ENCODE measurements at regions not wholly inside any gene's neighbourhood (a gene's known extent, or its start where the extent isn't known, plus 50 kb on each side); places are given as distances from the start of the nearest gene placed in this dataset.

DNA sequence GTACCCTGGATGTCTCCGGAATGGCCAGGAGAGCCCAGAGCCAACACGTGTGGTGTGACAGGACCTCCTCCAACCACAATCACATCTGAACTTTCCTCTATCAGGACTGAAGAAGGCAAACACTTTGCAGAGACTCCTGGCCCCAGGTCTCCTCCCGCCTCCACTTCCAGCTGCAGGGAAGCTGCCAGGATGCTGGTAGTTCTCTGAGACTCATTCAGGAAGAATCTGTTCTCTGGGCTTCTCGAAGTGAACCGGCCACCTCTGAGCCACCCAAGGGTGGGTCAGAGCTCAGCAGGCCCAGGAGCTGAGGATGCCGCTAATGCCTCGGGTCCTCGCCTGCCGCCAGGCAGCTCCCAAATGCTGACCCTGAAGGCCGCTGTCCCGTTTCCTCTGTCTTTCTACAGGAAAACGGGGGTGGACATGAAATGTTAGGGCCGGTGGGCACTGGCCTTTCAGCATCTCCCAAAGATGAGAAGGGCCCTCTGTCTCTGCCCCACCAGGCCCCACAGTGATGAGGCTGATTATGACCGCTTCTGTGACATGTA is 789.9 kb downstream of the BRD1 start:
- no peak overlapping the region for H3K27ac ChIP-seq (ENCODE audit: low read length)
- H3K27me3 ChIP-seq (ENCODE audit: low read depth, low read length), result no peaks in the 10 kb centered on the region
- H3K4me3 ChIP-seq (ENCODE audit: low read depth in 1 of 2, low read length in 2 of 2), result no peak overlapping the region
- H3K36me3 ChIP-seq (ENCODE audit: control insufficient read depth in 1 of 2, insufficient read depth in 2 of 2, low read length in 2 of 2), result no peaks in the 10 kb centered on the region
- H3K9me3 ChIP-seq (ENCODE audit: control insufficient read depth in 1 of 2, low read length in 2 of 2), result no peaks in the 10 kb centered on the region
- H3K4me1 ChIP-seq (ENCODE audit: control insufficient read depth in 1 of 2, insufficient read depth in 2 of 2, low read length in 2 of 2), result no peaks in the 10 kb centered on the region

DNA sequence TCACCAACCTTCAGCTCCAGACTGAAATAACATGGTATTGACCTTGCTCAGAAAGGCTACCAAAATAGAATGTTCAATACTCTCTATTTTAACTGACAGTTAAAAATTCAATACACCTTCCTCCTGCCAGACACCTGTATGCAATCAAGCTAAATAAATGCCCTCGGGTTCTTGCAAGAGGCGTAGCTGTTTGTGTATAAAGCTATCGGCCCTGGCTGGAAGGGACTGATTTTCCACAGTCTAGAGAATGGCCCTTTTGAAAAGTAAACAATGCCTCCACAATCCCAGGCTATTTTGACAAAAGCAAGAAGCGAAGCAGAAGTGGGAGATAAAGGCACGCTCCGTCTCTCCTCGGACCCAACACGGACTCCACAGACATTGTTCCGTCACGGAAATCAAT is 791.2 kb downstream of the BRD1 start:
- H3K4me1 ChIP-seq (ENCODE audit: control insufficient read depth in 1 of 2, insufficient read depth in 2 of 2, low read length in 2 of 2), result no peaks in the 10 kb centered on the region
- no peak overlapping the region for H3K4me3 ChIP-seq (ENCODE audit: low read depth in 1 of 2, low read length in 2 of 2)
- H3K27me3 ChIP-seq (ENCODE audit: low read depth, low read length), result no peaks in the 10 kb centered on the region
- no peaks in the 10 kb centered on the region for H3K36me3 ChIP-seq (ENCODE audit: control insufficient read depth in 1 of 2, insufficient read depth in 2 of 2, low read length in 2 of 2)
- no peak overlapping the region for H3K27ac ChIP-seq (ENCODE audit: low read length)
- H3K9me3 ChIP-seq (ENCODE audit: control insufficient read depth in 1 of 2, low read length in 2 of 2), result no peaks in the 10 kb centered on the region

DNA sequence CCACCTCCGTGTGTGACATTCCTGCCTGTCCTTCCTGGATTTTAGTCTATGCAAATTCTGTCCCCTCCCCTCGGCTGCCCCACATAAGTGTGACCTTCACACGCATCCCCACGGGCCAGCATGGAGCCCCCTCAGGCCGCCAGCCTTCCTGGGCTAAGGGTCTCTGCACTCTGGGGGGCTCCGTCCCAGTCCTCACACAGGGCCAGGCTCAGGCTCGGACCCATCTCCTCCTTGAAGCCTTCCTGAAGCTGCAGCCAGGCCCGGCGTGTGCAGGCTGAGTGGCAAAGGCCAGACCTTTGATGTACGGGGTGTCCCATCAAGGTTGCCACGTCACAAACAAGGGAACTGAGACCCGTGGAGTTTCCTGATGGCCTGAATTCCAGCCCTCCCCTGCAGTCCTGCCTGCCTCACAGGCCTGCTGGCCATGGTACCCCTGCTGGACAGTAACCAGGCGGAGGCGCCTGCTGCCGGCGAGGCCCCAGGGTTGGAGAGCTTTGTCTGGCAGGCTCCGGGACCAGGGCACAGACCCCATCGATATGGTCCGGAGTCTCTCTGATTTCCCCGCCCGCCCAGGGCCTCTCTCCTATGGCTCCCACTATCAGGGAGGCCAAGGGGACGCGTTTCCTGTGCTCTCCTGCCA is 791.7 kb downstream of the BRD1 start:
- no peaks in the 10 kb centered on the region for H3K36me3 ChIP-seq (ENCODE audit: control insufficient read depth in 1 of 2, insufficient read depth in 2 of 2, low read length in 2 of 2)
- H3K27ac ChIP-seq (ENCODE audit: low read length), result no peak overlapping the region
- no peaks in the 10 kb centered on the region for H3K4me1 ChIP-seq (ENCODE audit: control insufficient read depth in 1 of 2, insufficient read depth in 2 of 2, low read length in 2 of 2)
- H3K27me3 ChIP-seq (ENCODE audit: low read depth, low read length), result no peaks in the 10 kb centered on the region
- no peaks in the 10 kb centered on the region for H3K9me3 ChIP-seq (ENCODE audit: control insufficient read depth in 1 of 2, low read length in 2 of 2)
- H3K4me3 ChIP-seq (ENCODE audit: low read depth in 1 of 2, low read length in 2 of 2), result no peak overlapping the region

DNA sequence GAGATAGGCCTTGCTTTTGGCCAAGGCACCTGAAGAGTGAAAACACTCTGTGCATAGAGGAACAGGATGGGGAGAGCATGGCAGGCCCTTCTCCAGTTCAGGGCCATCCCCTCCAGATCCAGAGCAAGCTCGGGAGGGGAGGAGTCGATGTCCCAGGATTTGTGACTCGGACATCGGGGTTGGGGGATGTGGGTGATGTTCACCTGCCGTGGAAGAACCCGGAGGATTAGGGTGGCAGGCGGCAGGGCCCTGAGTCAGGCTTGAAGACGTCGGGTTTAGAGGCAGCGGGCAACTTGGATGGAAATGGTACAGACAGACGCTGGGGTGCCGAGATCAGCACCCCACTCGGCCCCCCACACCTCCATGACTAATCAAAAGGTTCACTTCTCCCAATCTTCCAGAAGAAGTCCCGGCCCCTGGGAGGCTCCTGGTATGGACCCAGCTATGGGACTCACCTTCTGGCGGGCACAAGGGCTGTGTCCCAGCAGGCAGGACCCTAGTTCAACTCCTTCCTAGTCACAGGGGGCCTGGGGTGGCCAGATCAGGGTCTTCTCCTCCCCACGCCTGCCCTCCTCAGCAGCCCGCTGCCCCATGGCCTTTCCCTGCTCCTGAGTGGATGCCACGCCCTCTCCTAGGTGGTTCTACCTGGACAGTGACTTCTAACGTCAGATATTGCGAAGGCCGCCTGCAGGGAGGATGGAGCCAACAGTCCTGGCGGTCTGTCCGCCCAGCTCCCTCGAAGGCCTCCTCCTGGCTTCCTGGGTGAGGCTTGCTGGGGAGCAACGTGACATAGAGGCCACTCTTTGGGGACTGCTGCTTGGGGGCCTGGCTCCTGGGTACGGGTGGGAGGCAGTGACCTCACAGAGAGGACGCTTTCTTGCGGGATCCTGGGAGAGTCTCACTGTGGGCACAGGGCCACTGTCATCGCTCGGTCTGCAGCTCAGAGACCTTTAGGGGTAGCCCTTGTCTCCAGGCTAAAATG is 792.5 kb downstream of the BRD1 start:
- H3K27me3 ChIP-seq (ENCODE audit: low read depth, low read length), result no peaks in the 10 kb centered on the region
- H3K36me3 ChIP-seq (ENCODE audit: control insufficient read depth in 1 of 2, insufficient read depth in 2 of 2, low read length in 2 of 2), result no peaks in the 10 kb centered on the region
- H3K4me1 ChIP-seq (ENCODE audit: control insufficient read depth in 1 of 2, insufficient read depth in 2 of 2, low read length in 2 of 2), result no peaks in the 10 kb centered on the region
- H3K27ac ChIP-seq (ENCODE audit: low read length), result no peak overlapping the region
- no peaks in the 10 kb centered on the region for H3K9me3 ChIP-seq (ENCODE audit: control insufficient read depth in 1 of 2, low read length in 2 of 2)
- H3K4me3 ChIP-seq (ENCODE audit: low read depth in 1 of 2, low read length in 2 of 2), result no peak overlapping the region

GRCh38 chr22:49033616-49034015 is 794.1 kb downstream of the BRD1 start:
- no peak overlapping the region for H3K27ac ChIP-seq (ENCODE audit: low read length)
- no peaks in the 10 kb centered on the region for H3K4me1 ChIP-seq (ENCODE audit: control insufficient read depth in 1 of 2, insufficient read depth in 2 of 2, low read length in 2 of 2)
- no peaks in the 10 kb centered on the region for H3K36me3 ChIP-seq (ENCODE audit: control insufficient read depth in 1 of 2, insufficient read depth in 2 of 2, low read length in 2 of 2)
- H3K9me3 ChIP-seq (ENCODE audit: control insufficient read depth in 1 of 2, low read length in 2 of 2), result no peaks in the 10 kb centered on the region
- no peak overlapping the region for H3K4me3 ChIP-seq (ENCODE audit: low read depth in 1 of 2, low read length in 2 of 2)
- H3K27me3 ChIP-seq (ENCODE audit: low read depth, low read length), result no peaks in the 10 kb centered on the region

DNA sequence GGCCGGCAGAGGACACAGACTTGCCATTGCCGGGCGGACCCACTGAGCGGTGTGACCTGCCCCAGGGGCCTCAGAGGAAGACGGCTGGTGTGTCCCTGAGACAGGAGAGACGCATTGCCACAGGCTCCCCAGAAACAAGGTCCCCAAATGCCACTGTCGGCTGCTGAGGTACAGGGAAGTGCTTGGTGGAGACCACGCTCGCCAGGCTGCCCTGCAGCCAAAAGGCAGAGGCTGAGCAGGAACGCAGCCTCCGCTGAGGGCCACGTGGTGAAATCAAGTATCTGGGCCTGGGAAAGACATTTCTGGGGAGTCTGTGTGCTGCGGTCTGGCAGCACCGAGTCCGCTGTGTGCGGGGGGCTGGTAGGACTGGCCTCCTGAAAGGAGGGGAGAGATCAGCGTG is 794.9 kb downstream of the BRD1 start:
- Histone ChIP-seq H3K9me3 (ENCODE audit: control insufficient read depth in 1 of 2, low read length in 2 of 2) (no peaks in the 10 kb centered on the region), H3K4me3 (ENCODE audit: low read depth in 1 of 2, low read length in 2 of 2) (no peak overlapping the region), H3K36me3 (ENCODE audit: control insufficient read depth in 1 of 2, insufficient read depth in 2 of 2, low read length in 2 of 2) (no peaks in the 10 kb centered on the region), H3K27ac (ENCODE audit: low read length) (no peak overlapping the region), H3K4me1 (ENCODE audit: control insufficient read depth in 1 of 2, insufficient read depth in 2 of 2, low read length in 2 of 2) (no peaks in the 10 kb centered on the region), H3K27me3 (ENCODE audit: low read depth, low read length) (no peaks in the 10 kb centered on the region)

- Histone ChIP-seq H3K4me1 (ENCODE audit: control insufficient read depth in 1 of 2, insufficient read depth in 2 of 2, low read length in 2 of 2) (no peaks in the 10 kb centered on the region), H3K4me3 (ENCODE audit: low read depth in 1 of 2, low read length in 2 of 2) (no peak overlapping the region), H3K36me3 (ENCODE audit: control insufficient read depth in 1 of 2, insufficient read depth in 2 of 2, low read length in 2 of 2) (no peaks in the 10 kb centered on the region), H3K27ac (ENCODE audit: low read length) (no peak overlapping the region), H3K9me3 (ENCODE audit: control insufficient read depth in 1 of 2, low read length in 2 of 2) (no peaks in the 10 kb centered on the region), H3K27me3 (ENCODE audit: low read depth, low read length) (no peaks in the 10 kb centered on the region)
Observed at GRCh38 chr22:49031746-49032330, 795.8 kb downstream of the BRD1 start.

- H3K9me3 ChIP-seq (ENCODE audit: control insufficient read depth in 1 of 2, low read length in 2 of 2), result no peaks in the 10 kb centered on the region
- H3K27ac ChIP-seq (ENCODE audit: low read length), result no peak overlapping the region
- H3K4me1 ChIP-seq (ENCODE audit: control insufficient read depth in 1 of 2, insufficient read depth in 2 of 2, low read length in 2 of 2), result no peaks in the 10 kb centered on the region
- H3K36me3 ChIP-seq (ENCODE audit: control insufficient read depth in 1 of 2, insufficient read depth in 2 of 2, low read length in 2 of 2), result no peaks in the 10 kb centered on the region
- no peak overlapping the region for H3K4me3 ChIP-seq (ENCODE audit: low read depth in 1 of 2, low read length in 2 of 2)
- H3K27me3 ChIP-seq (ENCODE audit: low read depth, low read length), result no peaks in the 10 kb centered on the region
Observed at GRCh38 chr22:49028111-49028510, 799.6 kb downstream of the BRD1 start.

DNA sequence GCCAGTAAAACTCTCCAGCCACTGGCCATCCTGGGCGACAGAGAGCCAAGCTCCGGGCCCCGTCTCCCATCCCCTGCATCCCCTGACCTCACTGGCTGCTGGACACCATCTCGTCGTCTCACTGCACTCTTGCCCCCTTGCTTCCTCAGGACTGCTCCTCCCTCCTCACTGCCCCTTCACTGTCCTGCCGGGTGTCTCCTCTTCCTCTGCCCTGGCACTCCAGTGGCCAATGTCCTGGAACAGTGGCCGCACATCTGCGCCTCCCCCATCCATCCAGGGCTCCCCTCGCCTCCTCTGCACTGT is 800.4 kb downstream of the BRD1 start:
- Histone ChIP-seq H3K9me3 (ENCODE audit: control insufficient read depth in 1 of 2, low read length in 2 of 2) (no peaks in the 10 kb centered on the region), H3K27me3 (ENCODE audit: low read depth, low read length) (no peaks in the 10 kb centered on the region)

GRCh38 chr22:49026494-49027367 is 800.9 kb downstream of the BRD1 start:
- Histone ChIP-seq H3K36me3 (ENCODE audit: control insufficient read depth in 1 of 2, insufficient read depth in 2 of 2, low read length in 2 of 2) (no peaks in the 10 kb centered on the region), H3K27me3 (ENCODE audit: low read depth, low read length) (no peaks in the 10 kb centered on the region), H3K9me3 (ENCODE audit: control insufficient read depth in 1 of 2, low read length in 2 of 2) (no peaks in the 10 kb centered on the region)

More for the DNA sequence above, 800.4 kb downstream of the BRD1 start:
- Histone ChIP-seq H3K4me3 (ENCODE audit: low read depth in 1 of 2, low read length in 2 of 2) (no peak overlapping the region), H3K27ac (ENCODE audit: low read length) (no peak overlapping the region), H3K4me1 (ENCODE audit: control insufficient read depth in 1 of 2, insufficient read depth in 2 of 2, low read length in 2 of 2) (no peaks in the 10 kb centered on the region), H3K36me3 (ENCODE audit: control insufficient read depth in 1 of 2, insufficient read depth in 2 of 2, low read length in 2 of 2) (no peaks in the 10 kb centered on the region)

More at GRCh38 chr22:49026494-49027367, 800.9 kb downstream of the BRD1 start:
- Histone ChIP-seq H3K4me3 (ENCODE audit: low read depth in 1 of 2, low read length in 2 of 2) (no peak overlapping the region), H3K4me1 (ENCODE audit: control insufficient read depth in 1 of 2, insufficient read depth in 2 of 2, low read length in 2 of 2) (no peaks in the 10 kb centered on the region), H3K27ac (ENCODE audit: low read length) (no peak overlapping the region)

Measured in muscle layer of duodenum (tissue), 2 donors.